Central memory CD8-positive, alpha-beta T cell (primary cell): ENCODE measurements at regions not wholly inside any gene's neighbourhood (a gene's known extent, or its start where the extent isn't known, plus 50 kb on each side); places are given as distances from the start of the nearest gene placed in this dataset.
"Not testable (repeated sequence)": the region's sequence is repeated elsewhere in the genome, so short reads cannot be mapped to it uniquely, and the experiment has no call there.

ENCODE experiments used
- ATAC-seq: fragments of 150-1000 bp; cut with Tn5 transposase; replicated peaks from 2 replicates; pipeline ENCODE4 v1.10.0; 2022; ENCODE audit warnings: mild to moderate bottlenecking, moderate FRiP score, moderate number of reproducible peaks; ENCODE audit not compliant: poor library complexity, severe bottlenecking; ENCODE audit errors: extremely low read depth
- DNase-seq, 2 donors: peaks; one replicate each; pipeline ENCODE4 v3.0.0; 2021; ENCODE audit warnings: low spot score in 2 of 2
- H3K27ac Mint-ChIP-seq: one replicate; pipeline ENCODE4 v1.8.0; 2022; ENCODE audit warnings: low read depth, mild to moderate bottlenecking, moderate library complexity, mixed read lengths
- H3K27me3 Mint-ChIP-seq: one replicate; pipeline ENCODE4 v1.8.0; 2022; ENCODE audit warnings: mixed read lengths
- H3K36me3 Mint-ChIP-seq: one replicate; pipeline ENCODE4 v1.8.0; 2022; ENCODE audit warnings: mild to moderate bottlenecking, moderate library complexity, mixed read lengths; ENCODE audit not compliant: insufficient read depth
- H3K4me1 Mint-ChIP-seq: one replicate; pipeline ENCODE4 v1.8.0; 2022; ENCODE audit warnings: mixed read lengths
- H3K4me3 Mint-ChIP-seq: one replicate; pipeline ENCODE4 v1.8.0; 2022; ENCODE audit warnings: mild to moderate bottlenecking, moderate library complexity, mixed read lengths
- H3K9me3 Mint-ChIP-seq: one replicate; pipeline ENCODE4 v1.8.0; 2022; ENCODE audit warnings: mixed read lengths

- ATAC-seq, result no peak
- no peaks in the 10 kb centered on the region for H3K27me3 Mint-ChIP-seq
- H3K9me3 Mint-ChIP-seq, result no peaks in the 10 kb centered on the region
- no peaks in the 10 kb centered on the region for H3K36me3 Mint-ChIP-seq
- H3K27ac Mint-ChIP-seq, result no peak overlapping the region
- H3K4me1 Mint-ChIP-seq, result no peaks in the 10 kb centered on the region
- no peak for DNase-seq
- no peak overlapping the region for H3K4me3 Mint-ChIP-seq
Observed at GRCh38 chr6:14598017-14598864, 480.7 kb downstream of the CD83 start.

- not testable (repeated sequence) for H3K27me3 Mint-ChIP-seq, DNase-seq, H3K36me3 Mint-ChIP-seq, H3K4me3 Mint-ChIP-seq, H3K4me1 Mint-ChIP-seq, H3K27ac Mint-ChIP-seq, ATAC-seq, H3K9me3 Mint-ChIP-seq
Observed at GRCh38 chr6:14600306-14600705, 482.7 kb downstream of the CD83 start.

- DNase-seq, result no peak
- Mint-ChIP-seq H3K27ac (no peak overlapping the region), H3K36me3 (no peaks in the 10 kb centered on the region)
Observed at GRCh38 chr6:14601490-14601889, 483.9 kb downstream of the CD83 start.

GRCh38 chr6:14606353-14606752, 488.8 kb downstream of the CD83 start:
- DNase-seq (no peak), ATAC-seq (no peak)
- Mint-ChIP-seq H3K9me3 (no peaks in the 10 kb centered on the region), H3K27me3 (peaks cover 30% of the 10 kb centered on the region), H3K36me3 (no peaks in the 10 kb centered on the region), H3K4me3 (no peak overlapping the region), H3K4me1 (no peaks in the 10 kb centered on the region), H3K27ac (no peak overlapping the region)

More at GRCh38 chr6:14601490-14601889, 483.9 kb downstream of the CD83 start:
- Mint-ChIP-seq H3K4me1 (no peaks in the 10 kb centered on the region), H3K9me3 (no peaks in the 10 kb centered on the region), H3K27me3 (peaks cover 14% of the 10 kb centered on the region), H3K4me3 (no peak overlapping the region)
- ATAC-seq, result no peak

- Mint-ChIP-seq H3K27me3 (peaks cover 42% of the 10 kb centered on the region), H3K27ac (no peak overlapping the region), H3K36me3 (no peaks in the 10 kb centered on the region), H3K4me3 (no peak overlapping the region), H3K9me3 (no peaks in the 10 kb centered on the region), H3K4me1 (no peaks in the 10 kb centered on the region)
- no peak for DNase-seq
- ATAC-seq, result no peak
Observed at GRCh38 chr6:14610141-14610540, 492.6 kb downstream of the CD83 start.

- no peak for DNase-seq
- Mint-ChIP-seq H3K4me1 (no peaks in the 10 kb centered on the region), H3K9me3 (no peaks in the 10 kb centered on the region), H3K27ac (no peak overlapping the region), H3K4me3 (no peak overlapping the region), H3K36me3 (no peaks in the 10 kb centered on the region), H3K27me3 (peaks cover 48% of the 10 kb centered on the region)
- no peak for ATAC-seq
Observed at GRCh38 chr6:14612016-14612980, 494.7 kb downstream of the CD83 start.

GRCh38 chr6:14614631-14615030, 497.1 kb downstream of the CD83 start:
- DNase-seq (no peak), ATAC-seq (no peak)
- Mint-ChIP-seq H3K27ac (no peak overlapping the region), H3K4me3 (no peak overlapping the region), H3K27me3 (peaks cover 47% of the 10 kb centered on the region), H3K4me1 (no peaks in the 10 kb centered on the region), H3K9me3 (no peaks in the 10 kb centered on the region), H3K36me3 (no peaks in the 10 kb centered on the region)

- H3K9me3 Mint-ChIP-seq, result no peaks in the 10 kb centered on the region
Observed at GRCh38 chr6:14616656-14617055, 499.1 kb downstream of the CD83 start.

GRCh38 chr6:14618759-14619418, 501.3 kb downstream of the CD83 start:
- ATAC-seq, result no peak
- Mint-ChIP-seq H3K27ac (no peak overlapping the region), H3K27me3 (peaks cover 24% of the 10 kb centered on the region), H3K9me3 (no peaks in the 10 kb centered on the region), H3K36me3 (peaks cover 1% of the 10 kb centered on the region), H3K4me3 (no peak overlapping the region), H3K4me1 (no peaks in the 10 kb centered on the region)
- no peak for DNase-seq

More at GRCh38 chr6:14616656-14617055, 499.1 kb downstream of the CD83 start:
- H3K4me3 Mint-ChIP-seq, result no peak overlapping the region
- ATAC-seq, result no peak
- no peak overlapping the region for H3K27ac Mint-ChIP-seq
- H3K36me3 Mint-ChIP-seq, result no peaks in the 10 kb centered on the region
- no peaks in the 10 kb centered on the region for H3K4me1 Mint-ChIP-seq
- DNase-seq, result no peak
- peaks cover 34% of the 10 kb centered on the region for H3K27me3 Mint-ChIP-seq

GRCh38 chr6:14619419-14619781, 501.8 kb downstream of the CD83 start:
- no peaks in the 10 kb centered on the region for H3K4me1 Mint-ChIP-seq
- H3K9me3 Mint-ChIP-seq, result no peaks in the 10 kb centered on the region
- DNase-seq (no peak), ATAC-seq (no peak)
- H3K27me3 Mint-ChIP-seq, result peaks cover 24% of the 10 kb centered on the region
- no peak overlapping the region for H3K27ac Mint-ChIP-seq
- no peak overlapping the region for H3K4me3 Mint-ChIP-seq
- peaks cover 1% of the 10 kb centered on the region for H3K36me3 Mint-ChIP-seq

GRCh38 chr6:14620522-14620921, 502.9 kb downstream of the CD83 start:
- Mint-ChIP-seq H3K9me3 (no peaks in the 10 kb centered on the region), H3K36me3 (peaks cover 1% of the 10 kb centered on the region), H3K27me3 (peaks cover 28% of the 10 kb centered on the region), H3K27ac (no peak overlapping the region), H3K4me1 (no peaks in the 10 kb centered on the region), H3K4me3 (no peak overlapping the region)
- DNase-seq (no peak), ATAC-seq (no peak)

- ATAC-seq, result no peak
- H3K4me1 Mint-ChIP-seq, result no peaks in the 10 kb centered on the region
Observed at GRCh38 chr6:14621518-14621917, 503.9 kb downstream of the CD83 start.

More at GRCh38 chr6:14621518-14621917, 503.9 kb downstream of the CD83 start:
- Mint-ChIP-seq H3K27ac (no peak overlapping the region), H3K9me3 (no peaks in the 10 kb centered on the region), H3K27me3 (peaks cover 26% of the 10 kb centered on the region), H3K36me3 (peaks cover 1% of the 10 kb centered on the region), H3K4me3 (no peak overlapping the region)
- no peak for DNase-seq
